ENCODE measurements at regions not wholly inside any gene's neighbourhood (a gene's known extent, or its start where the extent isn't known, plus 50 kb on each side); places are given as distances from the start of the nearest gene placed in this dataset.

GRCh38 chr10:10959666-10960065 is 58.0 kb upstream of the CELF2 start:
- CTCF ChIA-PET, result no interaction called here

More at GRCh38 chr10:10959666-10960065, 58.0 kb upstream of the CELF2 start:
- H3K4me1 ChIP-seq (ENCODE audit: control insufficient read depth in 1 of 2, insufficient read depth in 2 of 2, low read length in 2 of 2), result no peaks in the 10 kb centered on the region
- ChIA-PET RAD21 (ENCODE audit: low non-redundant PET in 1 of 2, low total read pairs in 2 of 2, uncharacterized antibody in 2 of 2, unreplicated experiment in 2 of 2) (no interaction called here), POLR2A (no interaction called here)
- H3K79me2 ChIP-seq (ENCODE audit: insufficient read depth, low read length), result no peaks in the 10 kb centered on the region
- no peak overlapping the region for H3K4me2 ChIP-seq (ENCODE audit: low read length)
- no peak overlapping the region for H3K9ac ChIP-seq (ENCODE audit: low read length)
- ATAC-seq, result no peak
- peaks cover 7 to 24% of the 10 kb centered on the region in 2 experiments; a peak in 2 of 4 replicates for H3K9me3 ChIP-seq (ENCODE audit: control insufficient read depth in 1 of 2, insufficient read depth in 1 of 2, low read depth in 1 of 2, low read length in 2 of 2)
- H4K20me1 ChIP-seq (ENCODE audit: insufficient read depth), result no peaks in the 10 kb centered on the region
- TF ChIP-seq REST (IDR thresholded peaks at IDR 0.05; ENCODE audit: low read depth) (no peak), MAX (IDR thresholded peaks at IDR 0.05) (no peak), SRF (IDR thresholded peaks at IDR 0.05; ENCODE audit: low read depth) (no peak), ZNF274 (IDR thresholded peaks at IDR 0.05; ENCODE audit: low read depth, low read length) (no peak), RAD21 (IDR thresholded peaks at IDR 0.05; ENCODE audit: low read depth) (no peak), ELF1 (IDR thresholded peaks at IDR 0.05; ENCODE audit: borderline replicate concordance, low read depth) (no peak), EZH2 (IDR thresholded peaks at IDR 0.05) (no peak), ATF3 (IDR thresholded peaks at IDR 0.05) (no peak), POLR2AphosphoS5 (IDR thresholded peaks at IDR 0.05; ENCODE audit: low read depth, low read length) (no peak), EGR1 (IDR thresholded peaks at IDR 0.05; ENCODE audit: low read depth) (no peak), EZH2phosphoT487 (IDR thresholded peaks at IDR 0.05; ENCODE audit: borderline replicate concordance) (no peak), CTCF (IDR thresholded peaks at IDR 0.05 in 2 of 3, conservative IDR thresholded peaks at IDR 0.05 in 1 of 3; ENCODE audit: borderline replicate concordance in 1 of 3, insufficient read depth in 1 of 3, low read depth in 2 of 3, low read length in 2 of 3) (no peak)
- intact Hi-C loops (cut with micrococcal nuclease), result no loop called here
- no peak overlapping the region for H3K27ac ChIP-seq (ENCODE audit: low read depth, low read length)
- H2AFZ ChIP-seq (ENCODE audit: low read depth, low read length, poor library complexity, severe bottlenecking), result no peak overlapping the region
- BruUV-seq (replicated peaks), result no TSS peak
- no peak for DNase-seq (ENCODE audit: low read depth, low spot score)
- H3K9me2 ChIP-seq (ENCODE audit: insufficient read depth), result no peaks in the 10 kb centered on the region
- H3K36me3 ChIP-seq (ENCODE audit: control insufficient read depth in 1 of 2, insufficient read depth in 2 of 2, low read length in 2 of 2), result no peaks in the 10 kb centered on the region
- H3K4me3 ChIP-seq (replicated peaks in 1 of 2; ENCODE audit: low read depth in 1 of 2, low read length in 2 of 2), result no peak overlapping the region
- no peaks in the 10 kb centered on the region for H3K27me3 ChIP-seq (ENCODE audit: insufficient read depth, low read length)

Data from HCT116 (cell line).